ENCODE measurements at regions not wholly inside any gene's neighbourhood (a gene's known extent, or its start where the extent isn't known, plus 50 kb on each side); places are given as distances from the start of the nearest gene placed in this dataset.
"Not testable (repeated sequence)": the region's sequence is repeated elsewhere in the genome, so short reads cannot be mapped to it uniquely, and the experiment has no call there.

DNA sequence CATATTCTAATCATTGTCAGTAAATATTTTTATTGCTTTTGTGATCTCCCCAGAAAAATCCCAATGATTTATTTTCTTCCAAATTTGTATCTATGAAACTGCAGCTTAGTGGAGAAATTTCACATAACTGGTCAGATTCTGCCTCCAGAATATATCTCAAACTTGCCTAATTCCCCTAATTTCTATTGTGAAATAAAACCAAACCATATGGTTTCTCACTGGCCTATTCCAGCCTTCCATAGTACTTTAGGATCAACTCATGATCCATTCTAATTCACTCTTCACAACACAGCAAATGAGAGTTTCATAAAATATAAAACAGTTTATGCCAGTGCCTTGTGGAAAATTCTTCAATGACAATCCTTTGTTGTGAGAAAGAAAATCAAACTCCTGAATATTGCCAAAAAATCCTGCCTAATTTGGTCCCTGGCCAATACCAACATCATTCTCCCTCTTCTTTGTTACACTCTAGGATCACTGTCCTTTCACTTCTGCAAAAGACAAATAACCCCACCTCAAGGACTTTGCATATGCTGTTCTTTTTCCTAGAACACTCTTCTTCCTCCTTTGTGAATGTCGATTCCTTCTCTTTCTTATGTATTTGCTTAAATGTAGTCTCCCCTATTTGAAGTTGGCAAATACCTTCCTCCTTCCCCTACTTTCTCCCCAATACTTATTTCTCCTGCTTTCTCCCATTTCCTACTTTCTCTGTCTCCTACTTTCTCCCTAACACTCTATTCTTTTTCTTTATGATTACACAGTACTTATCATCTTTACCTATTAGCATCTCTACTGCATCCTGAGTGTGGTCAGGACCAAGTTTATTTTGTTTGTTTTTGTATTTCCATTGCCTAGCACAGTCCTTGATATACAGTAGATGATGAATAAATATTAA is 587.5 kb downstream of the RFPL4B start:
- CTCF ChIA-PET = no interaction called here
- TF ChIP-seq, protein P1, sequence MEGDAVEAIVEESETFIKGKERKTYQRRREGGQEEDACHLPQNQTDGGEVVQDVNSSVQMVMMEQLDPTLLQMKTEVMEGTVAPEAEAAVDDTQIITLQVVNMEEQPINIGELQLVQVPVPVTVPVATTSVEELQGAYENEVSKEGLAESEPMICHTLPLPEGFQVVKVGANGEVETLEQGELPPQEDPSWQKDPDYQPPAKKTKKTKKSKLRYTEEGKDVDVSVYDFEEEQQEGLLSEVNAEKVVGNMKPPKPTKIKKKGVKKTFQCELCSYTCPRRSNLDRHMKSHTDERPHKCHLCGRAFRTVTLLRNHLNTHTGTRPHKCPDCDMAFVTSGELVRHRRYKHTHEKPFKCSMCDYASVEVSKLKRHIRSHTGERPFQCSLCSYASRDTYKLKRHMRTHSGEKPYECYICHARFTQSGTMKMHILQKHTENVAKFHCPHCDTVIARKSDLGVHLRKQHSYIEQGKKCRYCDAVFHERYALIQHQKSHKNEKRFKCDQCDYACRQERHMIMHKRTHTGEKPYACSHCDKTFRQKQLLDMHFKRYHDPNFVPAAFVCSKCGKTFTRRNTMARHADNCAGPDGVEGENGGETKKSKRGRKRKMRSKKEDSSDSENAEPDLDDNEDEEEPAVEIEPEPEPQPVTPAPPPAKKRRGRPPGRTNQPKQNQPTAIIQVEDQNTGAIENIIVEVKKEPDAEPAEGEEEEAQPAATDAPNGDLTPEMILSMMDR (IDR thresholded peaks at IDR 0.05; ENCODE audit: control extremely low read depth, extremely low read depth, low read depth, missing control alignments) = no peak

DNA sequence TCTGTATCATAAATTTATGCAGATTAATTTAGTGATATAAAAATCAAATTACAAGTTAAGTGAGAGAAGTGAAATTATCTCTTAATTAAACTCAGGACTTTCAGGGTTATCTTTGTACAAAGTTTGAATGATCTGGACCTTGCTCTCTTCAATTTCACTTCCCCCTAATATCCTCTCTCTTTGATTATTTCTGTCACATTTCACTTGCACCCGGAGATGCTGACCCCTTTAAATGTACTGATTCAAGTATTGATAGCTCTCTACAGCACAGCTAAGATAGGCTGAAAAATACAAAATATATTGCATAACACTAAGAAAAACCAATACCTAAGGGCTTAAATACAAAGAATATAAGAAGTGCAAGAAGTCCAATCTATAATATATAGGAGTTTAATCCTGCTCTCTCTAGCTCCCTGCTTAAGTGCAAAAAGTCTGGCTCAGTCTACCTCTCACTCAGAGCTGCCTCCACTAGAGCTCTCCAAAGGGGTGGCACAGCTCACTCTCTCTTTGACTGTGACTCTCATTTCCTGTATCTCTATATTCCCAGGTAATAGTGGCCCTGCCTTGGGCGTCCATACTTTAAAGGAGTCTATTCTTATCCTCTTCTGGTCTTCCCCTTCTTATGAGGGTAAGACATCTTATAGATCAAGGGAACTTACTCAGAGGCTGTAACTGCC is 588.4 kb downstream of the RFPL4B start:
- ChIA-PET CTCF (no interaction called here), POLR2A (no interaction called here)
- DNase-seq (ENCODE audit: extremely low spot score) = no peak
- TF ChIP-seq, protein P1 (IDR thresholded peaks at IDR 0.05; ENCODE audit: control extremely low read depth, extremely low read depth, low read depth, missing control alignments) = no peak

More for the DNA sequence above, 587.5 kb downstream of the RFPL4B start:
- DNase-seq (ENCODE audit: extremely low spot score) = no peak
- POLR2A ChIA-PET = no interaction called here

DNA sequence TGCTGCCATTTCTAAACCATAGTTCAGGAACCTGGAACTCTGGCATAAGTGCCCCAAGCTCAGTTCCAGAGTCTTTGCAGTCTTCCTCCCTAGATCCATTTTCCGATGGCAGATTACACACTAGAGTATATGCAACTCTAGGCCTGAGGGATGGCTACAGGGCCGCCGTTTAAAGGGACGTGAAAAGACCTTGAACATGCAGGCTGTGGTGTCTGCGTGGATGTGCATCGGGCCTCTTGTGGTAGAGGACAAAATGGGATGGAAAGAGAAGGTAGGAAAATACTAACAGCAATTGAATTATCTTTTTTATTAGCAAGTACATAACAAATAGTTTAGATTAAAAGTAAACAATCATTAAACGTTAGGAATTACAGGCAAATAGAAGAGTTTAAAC is 588.9 kb downstream of the RFPL4B start:
- TF ChIP-seq, protein P1 (IDR thresholded peaks at IDR 0.05; ENCODE audit: control extremely low read depth, extremely low read depth, low read depth, missing control alignments) = no peak
- ChIA-PET POLR2A (no interaction called here), CTCF (no interaction called here)
- no peak for DNase-seq (ENCODE audit: extremely low spot score)

DNA sequence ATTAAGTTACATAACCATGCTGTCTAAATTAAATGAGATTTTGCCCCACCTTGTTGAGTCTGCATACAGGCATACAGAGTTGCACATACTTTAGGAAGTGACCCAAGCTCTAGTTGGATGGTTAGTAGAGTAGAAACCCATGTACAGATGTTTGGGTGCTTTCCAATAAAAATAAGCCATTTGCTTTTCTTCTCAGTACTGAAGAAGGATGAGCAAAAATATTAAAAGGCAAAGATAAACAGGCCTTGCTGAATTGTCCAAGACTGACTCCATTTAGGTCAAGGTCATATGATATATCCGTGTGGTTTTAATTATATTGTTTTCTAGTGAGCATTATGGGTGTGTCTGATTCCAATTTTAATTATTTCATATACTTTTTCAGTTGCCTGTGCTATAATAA is 589.4 kb downstream of the RFPL4B start:
- TF ChIP-seq, protein P1 (IDR thresholded peaks at IDR 0.05; ENCODE audit: control extremely low read depth, extremely low read depth, low read depth, missing control alignments) = no peak
- DNase-seq (ENCODE audit: extremely low spot score) = no peak
- ChIA-PET POLR2A (no interaction called here), CTCF (no interaction called here)

DNA sequence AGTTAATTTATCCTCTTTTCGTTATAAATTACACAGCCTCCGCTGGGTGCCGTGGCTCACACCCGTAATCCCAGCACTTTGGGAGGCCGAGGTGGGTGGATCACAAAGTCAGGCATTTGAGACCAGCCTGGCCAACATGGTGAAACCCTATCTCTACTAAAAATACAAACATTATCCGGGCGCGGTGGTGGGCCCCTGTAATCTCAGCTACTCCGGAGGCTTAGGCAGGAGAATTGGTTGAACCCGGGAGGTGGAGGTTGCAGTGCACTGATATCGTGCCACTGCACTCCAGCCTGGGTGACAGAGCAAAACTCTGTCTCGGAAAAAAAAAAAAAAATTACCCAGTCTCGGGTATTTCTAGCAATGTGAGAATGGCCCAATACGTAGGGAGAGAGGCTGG is 590.6 kb downstream of the RFPL4B start:
- DNase-seq (ENCODE audit: extremely low spot score); CTCF ChIA-PET; POLR2A ChIA-PET: not testable (repeated sequence)

DNA sequence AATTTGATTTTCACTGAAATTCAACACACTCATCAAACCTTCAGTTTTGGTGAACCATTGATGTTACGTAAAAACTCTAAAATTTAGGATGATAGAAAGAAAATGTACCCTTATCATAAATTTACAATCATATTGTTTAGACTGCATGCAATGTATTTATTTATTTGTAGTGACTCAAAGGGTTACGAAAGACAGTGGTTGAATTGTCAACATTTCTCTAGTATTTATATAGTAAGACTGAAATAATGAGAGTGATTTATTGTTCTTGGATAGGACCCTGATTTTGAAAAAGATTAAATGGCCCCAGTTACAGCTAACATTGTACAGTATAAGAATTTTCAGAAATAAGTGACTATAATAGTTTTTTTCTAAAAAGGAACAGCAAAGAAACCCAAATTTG is 591.5 kb downstream of the RFPL4B start:
- TF ChIP-seq, protein P1 (IDR thresholded peaks at IDR 0.05; ENCODE audit: control extremely low read depth, extremely low read depth, low read depth, missing control alignments) = no peak
- CTCF ChIA-PET = no interaction called here

DNA sequence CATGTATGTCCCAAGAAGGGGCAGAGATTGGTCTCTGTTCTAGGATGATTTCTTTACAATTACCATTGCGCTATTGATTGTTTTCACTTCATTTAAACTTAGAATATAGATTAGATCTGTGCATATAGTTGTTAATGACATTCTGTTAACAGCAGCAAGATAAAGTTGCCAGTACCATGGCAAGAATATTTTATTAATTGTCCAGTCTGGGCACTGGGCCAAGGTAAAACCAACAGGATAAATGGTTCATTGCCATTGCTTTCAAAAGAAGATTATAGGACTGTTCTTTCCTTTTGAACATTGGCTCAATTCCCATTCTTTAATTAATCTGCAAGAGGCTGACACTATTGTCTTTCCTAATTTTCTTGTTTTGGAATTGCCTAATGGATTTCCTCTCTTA is 592.4 kb downstream of the RFPL4B start:
- POLR2A ChIA-PET = no interaction called here
- no peak for DNase-seq (ENCODE audit: extremely low spot score)
- CTCF ChIA-PET = no interaction called here
- TF ChIP-seq, protein P1 (IDR thresholded peaks at IDR 0.05; ENCODE audit: control extremely low read depth, extremely low read depth, low read depth, missing control alignments) = no peak

More for the DNA sequence above, 591.5 kb downstream of the RFPL4B start:
- POLR2A ChIA-PET = no interaction called here
- DNase-seq (ENCODE audit: extremely low spot score) = no peak

Data from GM10248 (cell line).